GM19023 (cell line): ENCODE measurements at regions not wholly inside any gene's neighbourhood (a gene's known extent, or its start where the extent isn't known, plus 50 kb on each side); places are given as distances from the start of the nearest gene placed in this dataset.
"Not testable (repeated sequence)": the region's sequence is repeated elsewhere in the genome, so short reads cannot be mapped to it uniquely, and the experiment has no call there.

Experiments used
- ATAC-seq: cut with Tn5 transposase; IDR thresholded peaks from one replicate; pipeline ENCODE4 v1.9.1; 2021; ENCODE audit warnings: mild to moderate bottlenecking, moderate library complexity; ENCODE audit not compliant: unreplicated experiment

DNA sequence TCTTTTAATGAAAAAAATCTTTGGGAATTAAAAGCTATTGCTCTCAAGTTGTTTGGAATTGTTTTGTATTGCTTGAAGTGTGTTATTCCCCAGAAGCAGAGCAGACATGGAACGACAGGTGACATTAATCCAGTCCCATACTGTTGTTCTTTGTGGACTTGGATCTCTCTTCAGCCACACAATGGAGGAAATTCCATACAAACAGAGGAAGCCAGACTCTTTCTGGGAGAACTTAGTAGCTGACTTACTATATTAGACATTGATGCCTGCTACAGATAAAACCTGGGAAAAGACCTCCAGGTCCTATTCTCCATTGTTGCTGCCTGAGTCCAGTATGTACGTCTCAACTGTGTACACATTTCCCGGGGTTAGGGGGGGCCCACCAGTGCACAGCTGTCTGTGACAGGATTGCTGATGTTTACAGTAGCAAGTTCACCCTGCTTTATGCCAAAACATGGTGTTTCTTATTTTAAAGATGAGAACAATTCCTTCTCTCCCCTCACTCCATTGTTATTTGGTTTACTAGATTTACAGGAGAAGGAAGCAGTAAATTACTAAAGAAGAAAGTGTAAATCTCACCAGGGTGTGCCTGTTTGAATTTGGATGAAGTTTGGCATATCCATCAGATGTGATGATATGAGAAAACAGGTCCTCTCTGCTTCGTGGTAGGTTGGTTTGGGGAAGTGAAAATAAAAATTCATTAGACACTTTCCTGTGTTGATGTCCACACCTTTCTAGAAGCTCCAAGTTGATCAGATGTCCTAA, 142.4 kb upstream of the RBBP8 start:
- no peak for ATAC-seq

GRCh38 chr18:22791310-22791610, 141.9 kb upstream of the RBBP8 start:
- ATAC-seq, result no peak

DNA sequence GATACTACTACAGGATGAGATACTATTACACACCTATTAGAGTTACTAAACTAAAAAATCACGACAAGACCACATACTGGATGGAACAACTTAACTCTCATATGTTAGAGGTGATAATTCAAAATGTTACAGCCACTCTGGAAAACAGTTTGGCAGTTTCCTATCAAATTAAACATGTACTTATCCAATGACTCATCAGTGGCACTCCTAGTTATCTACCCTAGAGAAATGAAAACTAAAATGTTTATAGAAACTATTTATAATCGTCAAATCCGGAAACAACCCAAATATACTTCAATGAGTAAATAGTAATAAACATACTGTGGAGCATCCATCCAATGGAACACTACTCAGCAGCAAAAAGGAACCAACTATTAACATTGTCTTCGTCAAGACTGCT, 137.0 kb upstream of the RBBP8 start:
- no peak for ATAC-seq

GRCh38 chr18:22800551-22800951, 132.6 kb upstream of the RBBP8 start:
- no peak for ATAC-seq

GRCh38 chr18:22813648-22814328, 119.3 kb upstream of the RBBP8 start:
- ATAC-seq, result no peak

DNA sequence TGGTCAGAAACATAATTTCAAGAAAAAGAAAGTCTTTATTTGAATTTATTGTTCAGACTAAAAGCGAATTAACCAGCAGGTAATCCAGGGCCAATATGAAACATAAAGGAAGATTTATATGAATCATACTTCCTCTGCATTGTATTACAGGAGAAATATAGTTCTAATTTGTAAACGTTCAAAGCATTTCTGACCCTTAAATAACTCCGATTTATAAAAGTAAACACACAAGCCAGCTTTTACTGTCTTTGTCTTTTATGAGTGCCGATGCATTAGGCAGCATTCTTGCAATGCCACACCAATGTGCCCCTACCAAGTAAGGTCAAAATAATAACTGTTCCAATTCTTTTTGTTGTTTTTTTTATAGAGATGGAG, 118.8 kb upstream of the RBBP8 start:
- no peak for ATAC-seq

GRCh38 chr18:22816266-22817176, 116.6 kb upstream of the RBBP8 start:
- no peak for ATAC-seq

DNA sequence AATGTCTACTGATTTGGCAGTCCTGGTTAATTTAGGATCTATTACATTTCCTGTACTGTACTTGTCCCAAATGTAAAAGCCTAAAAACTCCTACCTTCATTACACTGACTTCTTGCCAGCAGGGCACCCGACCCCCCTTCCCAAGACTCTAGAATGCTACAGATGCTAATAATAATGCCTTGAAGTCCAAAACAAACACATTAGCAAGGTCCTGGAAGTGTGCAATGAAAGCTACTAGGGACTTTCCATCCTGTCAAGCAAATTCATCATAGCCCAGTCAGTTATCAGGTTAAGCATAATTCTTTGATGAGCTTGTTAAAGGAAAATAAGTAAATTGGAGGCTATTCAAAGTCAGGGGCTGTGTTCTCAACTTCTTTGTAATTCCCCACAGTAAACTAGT, 115.3 kb upstream of the RBBP8 start:
- no peak for ATAC-seq

DNA sequence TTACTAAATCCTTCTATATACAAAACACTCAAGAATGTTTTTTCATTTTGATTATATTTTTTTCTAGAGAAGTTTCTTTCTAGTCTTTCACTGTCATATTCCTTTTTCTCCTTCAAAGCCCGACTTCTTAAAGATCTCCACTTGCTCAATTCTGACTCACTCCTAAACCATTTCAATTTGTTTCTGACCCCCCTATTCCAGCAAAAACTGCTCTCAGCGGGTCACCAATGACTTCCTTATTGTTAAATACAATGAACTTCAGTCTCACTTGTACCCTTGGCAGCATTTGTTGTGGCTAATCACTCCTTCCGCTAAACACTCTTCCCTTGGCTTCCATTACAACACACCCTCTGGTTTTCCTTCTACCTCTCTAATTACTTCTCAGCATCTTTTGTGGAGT, 111.1 kb upstream of the RBBP8 start:
- ATAC-seq, result no peak

DNA sequence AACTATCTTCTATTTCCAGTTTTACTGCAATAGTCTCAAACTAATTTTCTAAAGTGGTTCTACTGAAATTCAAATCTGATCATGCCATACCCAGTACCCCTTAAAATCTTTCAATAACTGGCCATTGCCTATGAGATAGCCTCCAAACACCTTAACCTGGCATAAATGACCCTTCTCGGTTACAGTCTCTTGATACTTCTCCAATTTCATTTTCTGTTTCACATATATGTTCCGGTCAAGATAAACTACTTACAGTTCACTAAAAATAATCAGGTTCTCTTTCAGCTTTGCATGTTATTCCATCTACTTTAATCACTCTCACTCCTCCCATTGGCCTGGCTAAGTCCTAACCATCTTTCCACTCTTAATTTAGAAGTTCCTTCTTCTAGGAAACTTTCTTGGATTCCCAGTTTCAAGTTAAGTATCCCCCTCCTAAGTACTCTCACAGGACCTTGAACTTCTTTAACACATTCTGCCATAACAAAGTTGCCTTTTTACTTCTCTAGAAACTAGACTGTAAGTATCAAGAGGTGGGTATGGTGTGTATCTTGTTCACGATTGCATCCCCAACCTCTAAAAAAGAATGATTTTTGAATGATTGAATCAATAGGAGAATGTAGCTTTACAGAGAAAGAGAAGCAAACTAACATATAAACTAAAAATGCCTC, 110.2 kb upstream of the RBBP8 start:
- peak; percentile 74 for ATAC-seq

- ATAC-seq, result no peak
Observed at GRCh38 chr18:22826726-22827125, 106.4 kb upstream of the RBBP8 start.

DNA sequence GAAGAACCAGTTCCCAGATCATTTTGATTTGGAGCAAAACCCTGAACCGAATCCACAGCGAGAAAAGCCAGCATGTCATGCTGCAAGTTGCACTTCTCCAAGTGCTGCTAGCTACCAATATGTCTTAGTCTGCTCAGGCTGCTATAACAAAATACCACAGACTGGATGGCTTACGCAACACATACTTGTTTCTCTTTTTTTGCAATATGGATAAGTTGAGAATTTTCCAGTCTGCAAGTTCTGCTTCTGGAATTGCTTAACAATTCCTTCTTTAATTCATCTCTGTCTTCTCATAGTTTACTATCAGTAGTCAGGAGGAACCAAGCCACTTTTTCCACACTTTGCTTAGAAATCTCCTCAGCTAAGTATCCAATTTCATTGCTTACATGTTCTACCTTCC, 105.9 kb upstream of the RBBP8 start:
- ATAC-seq, result no peak

DNA sequence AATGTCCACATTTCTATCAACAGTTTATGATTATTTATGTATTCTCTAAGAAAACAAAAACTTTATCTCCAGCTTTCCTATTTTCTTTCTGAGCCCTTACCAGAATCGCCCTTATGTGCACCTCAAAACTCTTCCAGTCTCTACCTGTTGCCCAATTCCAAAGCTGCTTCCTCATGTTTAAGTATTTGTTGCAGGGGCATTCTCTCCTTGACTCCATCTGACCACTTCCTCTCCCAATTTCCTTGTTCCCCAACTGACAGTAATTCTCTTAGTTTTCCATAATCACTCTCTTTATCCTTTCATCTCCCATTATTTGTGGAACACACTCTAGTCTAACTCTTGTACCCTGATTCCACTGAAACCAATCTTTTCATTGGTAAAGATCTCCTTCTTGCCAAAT, 105.4 kb upstream of the RBBP8 start:
- ATAC-seq, result no peak

- ATAC-seq, result no peak
Observed at GRCh38 chr18:22828171-22828570, 105.0 kb upstream of the RBBP8 start.

- not testable (repeated sequence) for ATAC-seq
Observed at GRCh38 chr18:22828583-22828982, 104.5 kb upstream of the RBBP8 start.

DNA sequence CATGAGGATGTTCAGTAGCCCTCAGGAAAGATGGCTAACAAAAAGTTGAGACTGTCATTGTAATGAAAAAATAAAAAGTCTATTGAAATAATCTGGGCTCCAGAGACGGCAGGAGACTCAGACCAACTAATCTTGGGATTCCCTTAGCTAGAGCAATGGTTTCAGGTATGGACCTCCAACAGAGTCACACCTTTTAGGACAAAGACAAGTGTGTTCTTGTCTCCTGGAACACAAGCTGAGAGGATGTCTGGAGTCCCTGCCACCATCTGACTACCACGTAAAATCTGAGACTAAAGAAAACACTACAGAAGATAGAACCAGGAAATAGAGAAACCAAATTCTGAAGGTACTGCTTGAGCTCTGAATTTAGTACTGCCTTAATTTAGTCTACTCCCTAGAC, 103.3 kb upstream of the RBBP8 start:
- no peak for ATAC-seq

DNA sequence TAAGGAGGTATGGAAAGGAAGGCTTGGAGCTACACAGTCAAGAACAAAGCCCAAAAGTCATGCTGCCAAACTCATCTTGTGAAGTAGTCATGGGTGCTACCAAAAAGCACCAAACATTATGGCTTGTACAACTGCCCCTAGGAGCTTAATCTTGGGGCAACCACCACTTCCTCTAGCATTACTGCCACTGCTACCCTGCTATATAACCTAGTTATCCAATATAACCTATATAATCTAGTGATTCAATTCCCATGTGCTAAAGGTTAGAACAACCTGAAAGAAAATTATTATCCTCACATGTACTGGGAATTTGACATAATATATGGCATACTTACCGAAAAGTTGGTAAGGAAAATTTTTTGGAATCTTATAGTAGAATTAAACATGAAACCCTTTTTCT, 102.6 kb upstream of the RBBP8 start:
- no peak for ATAC-seq

- no peak for ATAC-seq
Observed at GRCh38 chr18:22831441-22831904, 101.7 kb upstream of the RBBP8 start.

DNA sequence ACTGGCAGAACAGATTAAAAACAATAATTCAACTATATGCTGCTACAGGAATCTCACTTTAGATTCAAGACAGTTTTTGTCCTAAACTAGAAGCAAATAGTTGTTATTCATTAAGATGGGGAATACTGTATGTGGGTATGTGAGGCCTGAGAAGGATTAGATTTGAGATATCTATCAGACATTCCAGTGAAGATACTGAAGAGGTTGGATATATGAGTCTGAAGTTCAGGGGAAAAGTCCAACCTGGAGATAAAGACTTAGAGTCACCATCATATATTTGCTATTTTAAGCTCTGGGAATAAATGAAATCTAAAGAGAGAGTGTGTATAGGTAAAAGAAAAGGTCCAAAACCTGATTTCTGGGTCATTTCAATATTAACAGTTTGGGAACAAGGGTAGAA, 96.2 kb upstream of the RBBP8 start:
- ATAC-seq, result no peak

- no peak for ATAC-seq
Observed at GRCh38 chr18:22838221-22838620, 94.9 kb upstream of the RBBP8 start.

- ATAC-seq, result peak; percentile 66
Observed at GRCh38 chr18:22838639-22839277, 94.4 kb upstream of the RBBP8 start.
